Keratinocyte (primary cell): ENCODE measurements at regions not wholly inside any gene's neighbourhood (a gene's known extent, or its start where the extent isn't known, plus 50 kb on each side); places are given as distances from the start of the nearest gene placed in this dataset.

Source experiments
- DNase-seq: peaks from one replicate; pipeline ENCODE4 v3.0.0-alpha.2; 2011; ENCODE audit warnings: low read depth, missing footprints, low spot score
- FAIRE-seq: peaks from 2 replicates; lab custom pipeline; 2011; peaks lifted over from hg19 to GRCh38; lab: Jason Lieb, UNC
- H2AFZ ChIP-seq: 2 replicates; pipeline ENCODE4 v1.6.0; 2012; ENCODE audit warnings: low read length, control low read depth, inconsistent platforms; ENCODE audit not compliant: control insufficient read depth
- H3K27ac ChIP-seq: 2 replicates; pipeline ENCODE4 v1.5.1; 2011; ENCODE audit warnings: low read length; ENCODE audit not compliant: control insufficient read depth, insufficient read depth
- H3K27me3 ChIP-seq: 3 replicates; pipeline ENCODE4 v1.6.0; 2011; ENCODE audit warnings: low read length; ENCODE audit not compliant: control insufficient read depth, insufficient read depth; ENCODE audit errors: extremely low read depth
- H3K36me3 ChIP-seq, 2 experiments: 2 replicates in 1 of 2; 3 replicates in 1 of 2; pipeline ENCODE4 v1.5.1; 2011; ENCODE audit warnings: low read length in 2 of 2, mild to moderate bottlenecking in 1 of 2; ENCODE audit not compliant: control insufficient read depth in 2 of 2, insufficient read depth in 2 of 2; ENCODE audit errors: extremely low read depth in 1 of 2
- H3K4me1 ChIP-seq: 3 replicates; pipeline ENCODE4 v1.5.1; 2011; ENCODE audit warnings: low read length; ENCODE audit not compliant: control insufficient read depth, insufficient read depth; ENCODE audit errors: extremely low read depth
- H3K4me2 ChIP-seq: 3 replicates; pipeline ENCODE4 v1.6.0; 2011; ENCODE audit warnings: low read depth, low read length; ENCODE audit not compliant: control insufficient read depth, insufficient read depth; ENCODE audit errors: extremely low read depth
- H3K4me3 ChIP-seq, 3 experiments: fragments of 200-600 bp in 1 of 3; sonication (generic) in 1 of 3; 2 replicates in 2 of 3; 3 replicates in 1 of 3; pipeline ENCODE4 v1.5.1; 2011 to 2016; ENCODE audit warnings: low read length in 3 of 3, mild to moderate bottlenecking in 3 of 3, control low read depth in 2 of 3, inconsistent platforms in 1 of 3, low read depth in 1 of 3, mixed read lengths in 1 of 3, mixed run types in 1 of 3, moderate library complexity in 1 of 3; ENCODE audit not compliant: control insufficient read depth in 2 of 3, insufficient read depth in 2 of 3; ENCODE audit errors: extremely low read depth in 1 of 3
- H3K79me2 ChIP-seq: 2 replicates; pipeline ENCODE4 v1.6.0; 2012; ENCODE audit warnings: low read length; ENCODE audit not compliant: control insufficient read depth, insufficient read depth
- H3K9ac ChIP-seq: 3 replicates; pipeline ENCODE4 v1.6.0; 2011; ENCODE audit warnings: low read length; ENCODE audit not compliant: control insufficient read depth, insufficient read depth; ENCODE audit errors: extremely low read depth
- H3K9me1 ChIP-seq: 3 replicates; pipeline ENCODE4 v1.6.0; 2011; ENCODE audit warnings: low read length; ENCODE audit not compliant: control insufficient read depth, insufficient read depth; ENCODE audit errors: extremely low read depth
- H3K9me3 ChIP-seq: 2 replicates; pipeline ENCODE4 v1.5.1; 2012; ENCODE audit warnings: low read depth, low read length; ENCODE audit not compliant: control insufficient read depth
- H4K20me1 ChIP-seq: 3 replicates; pipeline ENCODE4 v1.6.0; 2011; ENCODE audit warnings: low read length; ENCODE audit not compliant: control insufficient read depth, insufficient read depth; ENCODE audit errors: extremely low read depth
- EZH2 ChIP-seq: IDR thresholded peaks from one replicate; pipeline ENCODE4 v1.6.1; 2012; ENCODE audit warnings: inconsistent platforms, mild to moderate bottlenecking, low read length, moderate library complexity
- dilution Hi-C: fragments of 300-500 bp; cut with MboI; formaldehyde crosslinking; loops from one replicate; pipeline ENCODE4 v1.7.0; 2020; ENCODE audit warnings: low sequenced_read_pairs; ENCODE audit not compliant: extremely low pct_ligation_motif_present
- TF ChIP-seq, protein P1 (sequence below), 3 experiments: IDR thresholded peaks in 1 of 3; conservative IDR thresholded peaks in 1 of 3; optimal IDR thresholded peaks in 1 of 3; 2 replicates in 2 of 3; 3 replicates in 1 of 3; pipeline versions ENCODE3 to v1.5.1; 2011; ENCODE audit warnings: low read length in 3 of 3, mild to moderate bottlenecking in 3 of 3, moderate library complexity in 2 of 3, control low read depth in 1 of 3, inconsistent platforms in 1 of 3; ENCODE audit not compliant: insufficient read depth in 2 of 3; ENCODE audit errors: extremely low read depth in 1 of 3

GRCh38 chr12:90479237-90479636, 475.7 kb downstream of the CCER1 start:
- Histone ChIP-seq H3K79me2 (no peaks in the 10 kb centered on the region), H3K9ac (no peak overlapping the region), H3K9me3 (no peaks in the 10 kb centered on the region), H4K20me1 (no peaks in the 10 kb centered on the region), H3K9me1 (no peaks in the 10 kb centered on the region), H3K4me3 (no peak overlapping the region), H3K4me1 (no peaks in the 10 kb centered on the region), H3K27me3 (no peaks in the 10 kb centered on the region), H2AFZ (no peak overlapping the region), H3K4me2 (no peak overlapping the region), H3K36me3 (no peaks in the 10 kb centered on the region), H3K27ac (no peak overlapping the region)
- FAIRE-seq (no peak), DNase-seq (no peak)
- no peak for TF ChIP-seq EZH2
- dilution Hi-C loops, result no loop called here

- TF ChIP-seq, protein P1, sequence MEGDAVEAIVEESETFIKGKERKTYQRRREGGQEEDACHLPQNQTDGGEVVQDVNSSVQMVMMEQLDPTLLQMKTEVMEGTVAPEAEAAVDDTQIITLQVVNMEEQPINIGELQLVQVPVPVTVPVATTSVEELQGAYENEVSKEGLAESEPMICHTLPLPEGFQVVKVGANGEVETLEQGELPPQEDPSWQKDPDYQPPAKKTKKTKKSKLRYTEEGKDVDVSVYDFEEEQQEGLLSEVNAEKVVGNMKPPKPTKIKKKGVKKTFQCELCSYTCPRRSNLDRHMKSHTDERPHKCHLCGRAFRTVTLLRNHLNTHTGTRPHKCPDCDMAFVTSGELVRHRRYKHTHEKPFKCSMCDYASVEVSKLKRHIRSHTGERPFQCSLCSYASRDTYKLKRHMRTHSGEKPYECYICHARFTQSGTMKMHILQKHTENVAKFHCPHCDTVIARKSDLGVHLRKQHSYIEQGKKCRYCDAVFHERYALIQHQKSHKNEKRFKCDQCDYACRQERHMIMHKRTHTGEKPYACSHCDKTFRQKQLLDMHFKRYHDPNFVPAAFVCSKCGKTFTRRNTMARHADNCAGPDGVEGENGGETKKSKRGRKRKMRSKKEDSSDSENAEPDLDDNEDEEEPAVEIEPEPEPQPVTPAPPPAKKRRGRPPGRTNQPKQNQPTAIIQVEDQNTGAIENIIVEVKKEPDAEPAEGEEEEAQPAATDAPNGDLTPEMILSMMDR (optimal IDR thresholded peaks at IDR 0.05 in 1 of 3, IDR thresholded peaks at IDR 0.05 in 1 of 3, conservative IDR thresholded peaks at IDR 0.05 in 1 of 3; ENCODE audit: extremely low read depth in 1 of 3, insufficient read depth in 2 of 3, low read length in 3 of 3), result no peak
- no peak for TF ChIP-seq EZH2
- H3K36me3 ChIP-seq, result no peaks in the 10 kb centered on the region
- no peaks in the 10 kb centered on the region for H3K4me1 ChIP-seq
- H3K4me2 ChIP-seq, result no peak overlapping the region
- dilution Hi-C loops, result no loop called here
- H3K9me3 ChIP-seq, result no peaks in the 10 kb centered on the region
- FAIRE-seq (no peak), DNase-seq (no peak)
- no peaks in the 10 kb centered on the region for H3K9me1 ChIP-seq
- H3K79me2 ChIP-seq, result no peaks in the 10 kb centered on the region
- no peak overlapping the region for H2AFZ ChIP-seq
- H3K27ac ChIP-seq, result no peak overlapping the region
- H3K4me3 ChIP-seq, result no peak overlapping the region
- no peak overlapping the region for H3K9ac ChIP-seq
- no peaks in the 10 kb centered on the region for H3K27me3 ChIP-seq
- H4K20me1 ChIP-seq, result no peaks in the 10 kb centered on the region
Observed at GRCh38 chr12:90473831-90474230, 481.1 kb downstream of the CCER1 start.

DNA sequence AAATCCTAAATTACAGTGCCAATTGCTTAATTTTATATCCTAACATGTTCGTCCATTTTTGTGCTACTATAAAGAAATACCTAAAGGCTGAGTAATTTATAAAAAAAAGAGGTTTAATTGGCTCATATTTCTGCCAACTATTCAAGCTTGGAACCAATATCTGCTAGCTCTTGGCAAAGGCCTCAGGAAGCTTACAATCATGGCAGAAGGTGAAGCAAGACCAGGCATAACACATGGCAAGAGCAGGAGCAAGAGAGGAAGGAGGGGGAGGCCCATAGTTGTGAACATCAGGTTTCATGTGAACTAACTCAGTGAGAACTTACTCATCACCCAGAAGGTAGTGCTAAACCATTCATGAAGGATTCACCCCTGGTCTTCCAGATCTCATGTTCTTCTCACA, 494.3 kb downstream of the CCER1 start:
- H3K4me3 ChIP-seq, result no peak overlapping the region
- H3K36me3 ChIP-seq, result no peaks in the 10 kb centered on the region
- H3K79me2 ChIP-seq, result no peaks in the 10 kb centered on the region
- H3K27me3 ChIP-seq, result no peaks in the 10 kb centered on the region
- no peak for FAIRE-seq
- no peak for TF ChIP-seq EZH2
- dilution Hi-C loops, result no loop called here
- H2AFZ ChIP-seq, result no peak overlapping the region
- H3K9me3 ChIP-seq, result no peaks in the 10 kb centered on the region
- DNase-seq, result no peak
- H4K20me1 ChIP-seq, result no peaks in the 10 kb centered on the region
- H3K27ac ChIP-seq, result no peak overlapping the region
- H3K4me1 ChIP-seq, result no peaks in the 10 kb centered on the region
- no peak overlapping the region for H3K9ac ChIP-seq
- no peak overlapping the region for H3K4me2 ChIP-seq
- H3K9me1 ChIP-seq, result no peaks in the 10 kb centered on the region
